Renal pelvis (tissue), 1 donor: ENCODE measurements at regions not wholly inside any gene's neighbourhood (a gene's known extent, or its start where the extent isn't known, plus 50 kb on each side); places are given as distances from the start of the nearest gene placed in this dataset.
A peak's percentile ranks its signal among the peaks of the same experiment; 100 is the strongest.

Experiments
- DNase-seq: peaks from one replicate; pipeline ENCODE4 v3.0.0-alpha.2; 2013

GRCh38 chr14:86902176-86902950 is 1090.6 kb downstream of the GALC start:
- DNase-seq: no peak

- no peak for DNase-seq
These were observed 1095.1 kb downstream of the GALC start for GRCh38 chr14:86897704-86898513.

- no peak for DNase-seq
These were observed 1095.8 kb downstream of the GALC start for GRCh38 chr14:86897224-86897623.

GRCh38 chr14:86896701-86897100 is 1096.3 kb downstream of the GALC start:
- no peak for DNase-seq

- DNase-seq: no peak
These were observed 1100.6 kb downstream of the GALC start for GRCh38 chr14:86892152-86892956.

GRCh38 chr14:86885280-86885679 is 1107.7 kb downstream of the GALC start:
- DNase-seq: no peak

GRCh38 chr14:86884498-86884897 is 1108.5 kb downstream of the GALC start:
- DNase-seq: no peak

GRCh38 chr14:86882818-86883217 is 1110.2 kb downstream of the GALC start:
- no peak for DNase-seq

GRCh38 chr14:86865934-86866333 is 1127.0 kb downstream of the GALC start:
- DNase-seq: no peak

GRCh38 chr14:86858591-86858990 is 1134.4 kb downstream of the GALC start:
- DNase-seq: peak; percentile 1

- DNase-seq: peak; percentile 51
These were observed 1135.0 kb downstream of the GALC start for GRCh38 chr14:86858031-86858430.

GRCh38 chr14:86852530-86852929 is 1140.5 kb downstream of the GALC start:
- peak; percentile 2 for DNase-seq

- no peak for DNase-seq
These were observed 1145.8 kb downstream of the GALC start for GRCh38 chr14:86847140-86847539.

GRCh38 chr14:86838363-86838762 is 1154.6 kb downstream of the GALC start:
- DNase-seq: no peak

- no peak for DNase-seq
These were observed 1166.3 kb downstream of the GALC start for GRCh38 chr14:86826661-86827060.

GRCh38 chr14:86824167-86824566 is 1168.8 kb downstream of the GALC start:
- DNase-seq: no peak

GRCh38 chr14:86823581-86823980 is 1169.4 kb downstream of the GALC start:
- DNase-seq: no peak

- no peak for DNase-seq
These were observed 1177.6 kb downstream of the GALC start for GRCh38 chr14:86815341-86815740.

GRCh38 chr14:86802726-86803125 is 1190.3 kb downstream of the GALC start:
- no peak for DNase-seq

GRCh38 chr14:86799244-86799647 is 1193.7 kb downstream of the GALC start:
- no peak for DNase-seq

- no peak for DNase-seq
These were observed 1194.7 kb downstream of the GALC start for GRCh38 chr14:86798330-86798729.

- no peak for DNase-seq
These were observed 1196.0 kb downstream of the GALC start for GRCh38 chr14:86797075-86797351.
